ENCODE measurements at regions not wholly inside any gene's neighbourhood (a gene's known extent, or its start where the extent isn't known, plus 50 kb on each side); places are given as distances from the start of the nearest gene placed in this dataset.
A peak's percentile ranks its signal among the peaks of the same experiment; 100 is the strongest.
"Not testable (repeated sequence)": the region's sequence is repeated elsewhere in the genome, so short reads cannot be mapped to it uniquely, and the experiment has no call there.

DNA sequence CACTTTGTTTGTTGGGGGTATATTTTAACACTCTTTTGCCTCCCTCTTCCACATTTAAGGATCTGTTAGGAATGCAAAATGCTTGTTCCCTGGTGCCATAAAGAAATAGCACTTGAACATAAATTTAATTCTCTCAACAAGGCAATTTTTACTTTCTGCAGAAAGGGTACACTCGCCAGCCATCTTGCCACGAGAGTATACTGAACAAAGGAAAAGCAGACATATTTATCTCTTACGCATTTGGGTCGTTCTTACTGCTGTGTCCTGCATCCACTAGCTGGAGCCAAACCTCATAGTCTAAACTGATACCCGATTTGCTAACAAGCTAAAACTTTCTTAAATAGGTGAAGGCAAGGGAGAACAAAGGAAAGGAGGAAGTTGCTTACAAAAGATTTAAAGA lies 129.5 kb downstream of the B3GNT2 start:
- no peak for DNase-seq

DNA sequence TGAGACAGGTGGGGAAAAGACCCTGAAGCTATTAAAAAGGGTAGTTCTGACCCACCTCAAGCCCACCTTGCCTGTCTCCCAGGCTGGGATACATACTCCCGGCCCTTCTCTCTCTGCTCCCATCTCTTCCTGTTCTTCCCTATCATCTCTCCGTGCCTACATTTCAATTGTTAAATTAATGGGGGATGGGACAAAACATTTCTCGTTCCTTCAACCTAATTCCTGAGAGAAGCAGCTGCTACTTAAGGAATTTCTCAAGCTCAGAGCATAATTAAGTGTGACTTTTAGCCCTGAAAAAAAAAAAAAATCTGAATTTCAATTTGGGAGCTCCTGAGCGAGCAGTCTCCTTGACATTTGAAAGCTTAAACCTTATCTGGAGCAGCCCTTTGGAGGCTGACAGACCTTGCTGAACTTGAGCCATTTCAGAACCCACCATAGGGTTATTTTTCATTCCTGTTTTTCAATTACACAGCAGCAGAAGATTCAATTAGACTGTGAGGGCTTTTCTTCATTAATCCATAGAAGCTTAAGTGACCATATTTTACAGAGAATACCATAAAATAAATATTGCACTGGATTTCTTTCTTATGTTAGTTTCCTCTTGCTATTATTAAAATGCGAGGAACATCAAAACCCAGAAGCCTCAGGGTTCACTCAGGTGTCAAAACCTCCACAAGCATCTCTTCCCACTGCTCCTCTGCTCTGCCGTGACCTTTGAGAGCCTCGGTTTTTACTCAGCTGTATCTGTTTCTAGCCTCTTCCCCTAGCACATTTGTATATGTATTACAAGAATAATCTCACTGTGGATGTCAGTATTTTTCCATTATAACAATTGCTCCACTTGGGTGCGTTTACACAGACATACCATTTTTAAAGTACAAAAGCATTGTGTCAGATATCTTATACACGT lies 125.7 kb downstream of the B3GNT2 start:
- DNase-seq: no peak

DNA sequence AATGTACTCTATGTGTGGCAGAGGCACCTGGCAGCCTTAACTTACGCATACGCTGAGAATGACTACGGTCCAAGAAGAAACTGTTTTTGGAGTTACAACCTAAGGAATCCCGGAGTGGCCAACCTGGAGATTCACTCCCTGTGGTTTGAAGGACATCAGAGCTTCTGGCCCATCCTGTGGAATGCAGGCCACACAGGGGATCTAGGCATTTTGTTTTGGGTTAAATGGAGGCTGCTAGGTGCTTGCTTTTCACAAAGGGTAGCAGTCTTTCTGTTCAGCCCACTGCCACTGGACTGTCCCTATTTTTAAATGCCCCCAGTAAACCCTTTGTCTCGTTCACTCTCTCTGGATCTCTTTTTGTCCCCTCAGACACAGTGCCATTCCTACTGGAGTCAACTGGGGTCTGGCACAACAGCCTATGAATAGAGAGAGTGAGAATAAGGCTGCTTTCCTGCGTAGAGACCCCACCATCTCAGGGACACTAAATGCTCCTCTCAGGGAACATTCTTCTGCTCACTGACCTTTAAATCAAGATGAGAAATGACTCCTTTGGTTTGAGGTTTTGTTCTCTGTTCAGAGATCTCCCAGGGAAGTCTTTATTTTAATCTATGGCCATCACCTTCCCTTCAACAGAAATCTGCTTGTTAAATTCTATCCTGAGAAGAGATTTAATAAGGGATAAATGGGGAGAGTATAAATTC lies 124.9 kb downstream of the B3GNT2 start:
- no peak for DNase-seq

DNA sequence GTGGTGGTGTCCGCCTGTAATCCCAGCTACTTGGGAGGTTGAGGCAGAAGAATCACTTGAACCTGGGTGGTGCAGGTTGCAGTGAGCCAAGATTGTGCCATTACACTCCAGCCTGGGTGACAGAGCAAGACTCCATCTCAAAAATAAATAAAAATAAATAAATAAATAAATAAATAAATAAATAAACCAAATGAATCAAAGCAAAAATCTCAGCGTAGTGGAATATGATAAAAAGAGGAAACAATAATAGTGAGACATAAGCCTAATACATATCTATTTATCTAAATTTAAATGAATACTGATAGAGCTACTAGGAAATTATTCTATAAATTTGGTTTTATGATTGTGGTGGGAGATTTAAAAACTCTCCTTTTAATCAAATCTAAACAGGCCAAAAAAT lies 124.2 kb downstream of the B3GNT2 start:
- not testable (repeated sequence) for DNase-seq

DNA sequence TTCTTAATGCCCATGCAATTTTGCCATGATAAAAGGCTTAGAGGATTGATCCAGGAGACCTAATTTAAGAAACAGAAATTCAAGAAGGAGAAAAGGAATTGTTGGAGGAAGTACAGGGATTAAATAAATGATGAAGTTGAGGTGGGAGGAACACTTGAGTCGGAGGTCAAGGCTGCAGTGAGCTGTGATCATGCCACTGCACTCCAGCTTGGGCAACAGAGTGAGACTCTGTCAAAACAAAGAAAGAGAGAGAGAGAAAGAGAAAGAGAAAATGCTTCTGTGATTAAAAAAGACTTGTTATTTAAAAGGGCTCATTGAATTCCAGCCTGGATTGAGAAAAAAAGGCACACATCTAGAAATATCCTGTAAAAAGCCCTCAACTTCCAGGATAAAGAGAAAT lies 123.2 kb downstream of the B3GNT2 start:
- no peak for DNase-seq

DNA sequence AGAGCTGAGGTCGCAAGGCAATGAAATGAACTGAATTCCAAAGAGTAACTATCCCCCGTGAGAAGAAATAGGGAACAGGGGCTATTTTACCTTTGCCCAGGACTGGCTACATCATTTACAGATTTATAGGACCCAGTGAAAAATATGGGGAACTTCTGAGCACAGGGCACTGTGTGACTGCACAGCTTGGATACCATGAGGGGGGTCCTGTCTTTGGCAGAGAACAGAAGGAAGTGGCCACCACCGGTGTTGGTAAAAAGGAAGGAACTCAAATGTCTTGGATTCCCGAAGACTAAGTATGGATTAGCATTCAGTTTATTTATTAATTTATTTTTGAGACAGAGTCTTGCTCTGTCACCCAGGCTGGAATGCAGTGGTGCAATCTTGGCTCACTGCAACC lies 119.6 kb downstream of the B3GNT2 start:
- no peak for DNase-seq

DNA sequence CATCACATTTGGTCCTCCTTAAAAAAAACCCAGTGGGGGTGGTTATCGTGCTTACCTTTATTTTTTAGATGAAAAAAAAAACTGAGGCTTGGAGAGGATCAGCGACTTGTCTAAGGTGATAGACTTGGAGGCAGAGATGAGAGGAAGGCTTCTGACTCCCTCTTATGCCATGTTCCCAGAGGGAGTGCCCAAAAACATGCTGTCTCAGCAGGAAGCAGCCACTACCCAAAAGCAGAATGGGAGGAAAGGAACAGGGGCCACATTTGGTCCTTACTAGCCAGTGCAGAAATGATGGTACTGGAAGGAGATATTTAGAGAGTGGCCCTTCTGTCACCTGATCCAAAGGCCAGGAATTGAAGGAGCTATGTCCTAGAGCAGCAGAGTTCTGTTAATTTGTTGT lies 118.4 kb downstream of the B3GNT2 start:
- no peak for DNase-seq

DNA sequence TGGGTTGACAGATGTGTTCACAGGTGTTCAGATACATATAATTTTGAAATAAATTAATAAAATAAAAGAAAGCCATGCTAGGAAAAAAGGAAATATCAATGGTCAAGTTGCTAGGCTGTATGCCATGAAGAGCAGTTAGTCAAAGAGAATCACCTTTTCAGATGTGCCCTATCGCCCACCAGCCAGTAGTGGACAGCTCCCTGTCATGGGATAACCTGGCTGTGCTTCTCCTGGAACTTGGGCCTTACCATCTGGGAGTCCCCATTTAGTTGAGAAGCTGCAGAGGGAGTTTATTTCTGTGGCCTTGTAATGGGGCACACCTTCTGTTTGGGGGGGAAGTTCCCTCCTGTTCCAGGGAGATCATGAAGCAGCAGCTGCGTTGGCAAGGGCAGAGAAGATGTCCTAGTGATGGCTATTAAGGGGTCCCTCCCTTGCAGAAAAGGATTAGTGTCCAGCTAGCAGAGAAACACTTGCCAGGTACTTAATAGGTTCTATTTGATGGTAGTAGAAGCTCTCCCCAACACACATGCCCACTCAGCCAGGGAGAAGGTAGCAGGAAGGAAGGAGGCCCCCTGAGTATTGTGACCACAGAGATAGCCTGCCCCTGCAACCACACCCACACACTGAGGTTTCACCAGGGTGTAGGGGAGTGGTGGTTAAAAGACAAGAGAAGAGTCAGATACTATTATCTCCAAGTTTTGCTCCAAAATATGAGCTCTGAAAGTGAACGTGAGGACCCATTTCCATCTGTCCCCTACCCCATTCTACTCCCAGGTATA lies 117.7 kb downstream of the B3GNT2 start:
- no peak for DNase-seq

DNA sequence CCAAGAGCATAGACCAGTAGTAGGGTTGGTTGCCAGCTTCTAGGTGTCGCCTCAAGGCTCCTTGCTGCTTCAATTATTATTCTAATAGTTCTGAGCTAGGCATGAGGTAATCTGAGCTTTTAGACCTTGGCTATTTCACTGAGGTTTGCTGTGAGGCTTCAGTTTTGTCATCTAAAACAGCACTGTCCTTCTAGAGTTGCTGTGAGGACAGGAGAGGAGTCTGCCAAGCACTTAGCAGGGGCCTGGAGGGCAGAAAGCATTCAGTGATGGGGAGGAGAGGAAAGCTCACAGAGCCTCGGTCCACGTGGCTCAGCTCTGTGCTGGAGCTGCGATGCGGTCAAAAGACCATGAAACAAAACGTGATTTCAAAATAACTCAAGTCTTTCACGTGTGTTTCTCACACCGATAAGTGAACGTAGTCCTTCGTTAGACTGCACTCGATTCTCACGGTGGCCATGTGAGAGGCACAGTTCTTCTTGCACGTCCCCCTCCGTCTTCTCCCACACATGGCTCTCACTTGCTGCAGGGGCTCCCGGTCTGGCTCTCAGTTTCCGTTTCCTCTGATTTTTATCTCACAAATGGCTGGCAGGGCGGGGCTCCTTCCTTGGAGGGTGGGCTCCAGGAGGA lies 113.7 kb downstream of the B3GNT2 start:
- DNase-seq: no peak

DNA sequence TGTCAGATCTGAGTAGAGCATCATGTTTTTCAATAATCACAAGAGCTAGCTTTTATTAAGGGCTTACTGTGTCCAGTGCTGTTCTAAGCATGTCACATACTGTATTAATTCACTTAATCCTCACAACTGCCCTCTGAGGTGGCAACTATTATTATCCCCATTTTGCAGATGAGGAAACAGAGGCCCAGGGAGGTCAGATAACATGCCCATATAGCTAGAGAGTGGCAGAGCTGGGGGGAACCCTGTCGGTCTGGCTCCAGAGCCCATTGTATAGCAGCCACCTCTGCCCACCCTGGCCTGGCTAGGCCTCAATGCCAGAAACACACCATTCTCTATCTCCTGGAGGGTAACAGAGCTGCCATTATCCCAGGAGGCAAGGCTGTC lies 113.2 kb downstream of the B3GNT2 start:
- no peak for DNase-seq

DNA sequence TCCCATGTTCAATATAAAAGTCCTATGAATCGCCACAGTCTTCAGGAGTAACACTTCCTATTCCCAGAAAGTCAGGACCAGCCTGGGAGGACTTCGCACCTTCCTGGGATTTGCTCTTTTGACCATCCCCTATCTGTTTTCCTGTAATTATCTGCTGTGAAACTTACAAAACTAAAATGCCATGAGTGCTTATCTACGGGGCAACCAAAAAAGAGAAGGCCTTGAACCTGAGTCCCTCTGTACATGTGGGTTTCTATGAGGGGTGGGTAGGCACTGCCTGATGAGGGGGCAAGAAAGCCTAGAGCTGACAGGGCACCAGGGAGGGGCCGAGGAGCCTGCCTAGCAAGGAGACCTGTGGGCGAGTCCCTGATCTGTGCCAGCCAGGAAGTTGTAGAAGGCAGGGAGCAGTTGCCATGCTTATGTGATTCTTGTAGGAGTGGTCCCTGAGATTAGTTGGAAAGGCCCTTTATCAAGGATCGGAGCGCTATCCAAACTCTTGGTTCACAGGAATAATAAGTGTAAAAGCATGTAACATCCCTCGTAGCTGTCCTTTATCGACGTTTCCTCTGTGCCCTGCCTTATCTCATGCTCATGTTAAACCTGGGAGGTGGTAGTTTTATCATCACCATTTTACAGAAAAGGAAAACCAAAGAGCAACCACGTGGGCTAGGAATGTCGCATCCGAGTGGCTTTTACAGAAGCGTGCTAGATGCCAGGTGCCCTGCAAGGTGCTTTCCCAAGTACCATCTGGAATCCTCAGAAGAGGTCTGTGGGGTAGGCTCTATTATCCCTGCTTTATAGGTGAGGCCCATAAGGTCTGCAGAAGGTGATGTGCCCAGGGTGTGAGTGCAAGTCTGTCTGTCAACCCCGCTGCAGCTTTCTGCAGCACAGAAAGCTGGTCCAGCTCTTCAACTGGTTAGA lies 111.8 kb downstream of the B3GNT2 start:
- DNase-seq: no peak

DNA sequence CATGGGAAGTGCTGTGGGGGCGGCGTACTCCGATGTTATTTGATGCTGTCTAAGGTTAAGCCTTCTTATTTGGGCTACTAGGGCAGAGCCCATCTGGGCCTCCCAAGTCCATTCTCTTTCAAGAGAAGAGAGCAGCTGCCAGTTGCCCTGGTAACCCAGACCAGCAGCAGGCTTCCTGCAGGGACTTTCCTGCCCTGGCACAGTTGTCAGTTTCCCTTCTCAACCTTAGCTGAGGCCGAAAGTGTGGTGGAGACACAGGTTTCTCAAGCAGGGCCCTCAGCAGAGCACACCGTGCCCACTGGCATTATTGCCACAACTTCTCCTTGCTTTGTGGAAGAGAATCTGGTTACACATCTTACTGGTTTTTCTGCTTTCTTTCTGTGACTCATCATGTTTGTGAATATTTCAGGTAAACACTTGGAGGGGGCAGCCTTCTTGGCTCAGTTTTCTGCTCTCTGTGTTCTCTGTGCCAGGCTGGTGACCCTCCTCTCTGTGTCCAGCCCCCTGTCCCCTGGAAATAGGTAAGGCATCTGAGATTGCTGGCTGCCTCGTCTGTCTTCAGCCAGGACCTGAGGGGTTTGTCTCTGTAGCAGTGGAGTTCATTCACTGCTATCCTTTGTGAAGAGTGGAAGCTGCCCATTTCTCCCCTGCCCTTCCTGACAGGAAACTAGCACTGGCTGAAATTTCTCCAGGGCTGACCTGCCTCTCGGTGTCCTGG lies 111.0 kb downstream of the B3GNT2 start:
- no peak for DNase-seq

DNA sequence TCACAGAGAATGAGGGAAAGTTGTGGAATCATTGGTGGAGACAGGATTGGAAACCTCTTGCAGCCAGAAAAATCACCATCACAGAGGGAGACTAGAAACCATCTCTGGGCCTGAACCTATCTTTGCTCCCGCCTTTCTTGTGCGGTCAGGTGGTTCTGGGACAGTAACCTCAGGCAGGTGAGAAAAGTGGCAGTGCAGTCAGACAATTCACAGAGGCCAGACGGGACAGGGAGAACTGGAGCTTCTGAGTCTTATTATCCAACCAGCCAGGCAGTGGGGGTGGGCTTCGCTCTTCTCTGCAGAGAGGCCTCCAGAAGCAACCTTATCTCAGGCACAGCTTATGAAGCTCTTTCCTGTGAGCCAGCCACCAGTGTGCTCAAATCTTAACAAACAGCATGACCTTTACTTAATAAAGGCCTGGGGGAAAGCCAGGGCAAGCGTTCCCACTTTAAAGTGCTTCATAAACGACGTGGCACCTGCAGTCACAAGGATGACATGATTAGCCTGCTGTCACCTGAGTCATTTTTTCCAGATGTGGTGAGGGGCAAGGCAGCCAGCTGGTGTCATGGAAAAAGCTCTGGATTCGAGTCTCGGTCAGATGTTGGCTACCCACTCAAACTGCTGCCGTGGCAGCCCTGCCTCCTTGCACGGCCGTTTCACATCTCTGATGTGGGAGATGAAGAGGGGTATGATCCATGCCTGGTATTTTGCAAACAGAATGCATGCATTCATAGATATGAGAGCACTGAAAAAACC lies 109.7 kb downstream of the B3GNT2 start:
- DNase-seq: no peak

DNA sequence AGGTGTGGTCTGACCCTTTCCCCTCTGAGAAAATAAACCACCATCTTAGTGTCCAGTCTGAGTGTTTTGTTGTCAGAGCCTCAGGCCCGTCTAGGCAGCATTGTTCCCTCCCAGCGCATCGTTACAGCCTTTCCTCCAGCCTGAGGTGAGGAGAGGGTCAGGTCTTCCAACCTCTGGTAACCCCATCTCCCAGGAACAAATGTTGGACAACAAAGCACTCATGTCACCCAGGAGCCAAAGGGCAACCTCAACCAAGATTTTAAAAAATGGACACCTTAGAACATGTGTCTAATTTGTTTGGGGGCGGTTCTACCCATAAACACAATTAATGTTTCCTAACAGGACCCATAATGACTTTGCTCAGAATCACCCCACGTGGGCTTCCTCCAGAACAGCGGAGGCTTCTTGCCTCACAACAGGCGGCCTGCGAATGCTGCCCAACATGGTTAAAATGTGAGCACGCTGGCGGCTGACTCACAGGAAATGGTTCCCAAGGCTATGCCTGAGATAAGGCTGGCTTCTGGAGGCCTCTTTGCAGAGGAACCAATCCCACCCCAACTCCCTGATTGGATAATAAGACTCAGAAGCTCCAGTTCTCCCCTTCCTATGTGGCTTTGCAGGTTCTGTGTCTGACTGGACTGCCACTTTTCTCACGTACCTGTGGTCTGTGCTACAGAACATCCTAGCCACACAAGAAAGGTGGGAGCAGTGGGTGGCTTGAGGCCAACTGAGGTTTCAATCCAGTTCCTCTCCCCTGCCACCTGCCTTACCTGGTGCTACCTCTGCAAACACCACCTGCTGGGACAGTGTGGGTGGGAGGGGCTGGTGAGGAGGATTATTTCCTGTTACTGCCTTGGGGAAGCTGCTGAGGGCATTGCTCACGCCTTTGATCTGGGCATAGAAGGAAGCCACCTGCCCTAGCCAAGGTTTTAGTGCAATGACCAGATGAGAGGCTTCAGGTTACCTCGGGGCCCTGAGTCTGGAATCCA lies 108.8 kb downstream of the B3GNT2 start:
- DNase-seq: peak; percentile 37

DNA sequence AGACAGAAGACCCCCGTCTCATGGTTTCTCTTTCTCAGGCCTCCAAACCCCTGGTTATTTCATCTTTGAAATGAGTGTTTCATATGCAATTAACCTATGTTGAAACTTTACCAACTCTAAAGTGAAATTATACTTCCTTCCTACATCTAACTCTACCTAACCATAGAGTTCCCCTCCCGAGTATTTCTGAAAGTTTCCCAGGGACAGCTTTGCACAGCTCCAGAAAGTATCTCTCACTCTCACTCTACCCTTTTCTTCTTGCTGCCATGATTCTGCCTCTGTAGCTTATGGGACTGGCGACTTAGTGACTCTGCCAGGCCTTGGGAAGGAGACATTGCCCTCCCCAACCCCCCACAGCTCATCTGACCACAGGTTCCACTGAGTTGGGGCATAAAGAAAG lies 107.9 kb downstream of the B3GNT2 start:
- DNase-seq: no peak

DNA sequence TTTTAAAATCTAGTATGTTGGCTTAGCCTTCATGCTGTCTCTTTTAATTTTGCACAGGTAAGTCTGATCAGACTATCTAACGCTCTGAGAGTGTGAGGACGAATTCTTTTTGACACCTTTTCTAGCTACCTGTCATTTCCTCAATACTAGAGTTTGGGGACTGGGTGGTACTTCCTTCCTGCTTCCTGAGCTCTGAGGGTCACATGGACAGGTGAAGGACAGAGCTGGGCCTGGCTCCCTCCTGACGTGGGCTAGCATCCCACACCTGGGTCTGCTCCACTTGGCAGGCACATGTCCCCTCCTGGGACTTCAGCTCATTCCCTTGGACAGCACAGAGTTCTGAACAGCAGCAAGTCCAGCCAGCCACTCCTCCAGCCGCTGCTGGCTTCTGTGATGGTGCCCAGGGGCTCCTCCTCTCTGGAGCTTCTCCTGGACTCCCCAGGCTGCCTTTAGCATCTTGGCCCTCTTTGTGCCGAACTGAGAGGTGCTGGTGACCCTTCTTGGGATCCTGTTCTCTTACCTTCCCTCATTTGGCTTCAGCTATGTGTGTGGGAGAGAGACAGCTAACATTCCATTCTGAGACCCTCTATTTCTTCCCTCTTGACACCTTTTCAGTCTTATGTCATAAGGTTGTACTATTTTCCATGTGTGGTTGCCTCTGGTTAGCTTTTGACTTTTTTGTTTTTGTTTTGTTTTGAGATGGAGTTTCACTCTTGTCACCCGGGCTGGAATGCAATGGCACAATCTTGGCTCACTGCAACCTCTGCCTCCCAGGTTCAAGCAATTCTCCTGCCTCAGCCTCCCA lies 106.9 kb downstream of the B3GNT2 start:
- DNase-seq: no peak

DNA sequence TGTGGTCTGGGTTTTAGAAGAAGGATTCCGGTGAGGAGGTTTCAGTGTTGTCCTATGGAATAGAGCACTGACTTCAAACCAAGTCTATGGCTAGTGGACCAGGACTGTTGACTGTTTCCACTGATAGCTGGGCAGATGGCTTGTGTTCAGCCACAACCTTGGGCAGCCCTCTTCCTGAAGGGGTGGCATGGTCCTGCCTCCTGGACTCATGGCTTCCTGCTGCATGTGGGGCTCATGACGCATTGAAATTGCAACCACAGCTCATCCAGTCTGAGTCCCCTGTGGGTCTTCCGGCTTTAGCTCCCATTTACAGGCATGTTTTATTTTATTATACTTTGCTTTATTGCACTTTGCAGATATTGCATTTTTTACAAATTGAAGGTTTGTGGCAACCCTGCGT lies 105.0 kb downstream of the B3GNT2 start:
- DNase-seq: no peak

DNA sequence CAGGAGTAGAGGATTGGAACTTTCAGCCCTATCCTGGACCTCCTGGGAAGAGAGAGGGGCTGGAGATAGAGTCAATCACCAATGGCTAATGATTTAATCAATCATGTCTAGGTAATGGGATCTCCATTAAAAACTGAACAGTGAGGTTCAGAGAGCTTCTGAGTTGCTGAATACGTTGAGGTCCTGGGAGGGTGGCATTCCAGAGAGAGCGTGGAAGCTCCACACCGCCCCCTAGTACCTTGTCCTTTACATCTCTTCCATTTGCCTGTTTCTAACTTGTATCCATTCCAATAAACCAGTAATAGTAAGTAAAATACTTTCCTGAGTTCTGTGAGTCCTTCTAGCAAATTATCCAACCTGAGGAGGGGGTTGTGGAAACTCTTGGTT lies 101.7 kb downstream of the B3GNT2 start:
- no peak for DNase-seq
